ENCODE measurements at regions not wholly inside any gene's neighbourhood (a gene's known extent, or its start where the extent isn't known, plus 50 kb on each side); places are given as distances from the start of the nearest gene placed in this dataset.

DNA sequence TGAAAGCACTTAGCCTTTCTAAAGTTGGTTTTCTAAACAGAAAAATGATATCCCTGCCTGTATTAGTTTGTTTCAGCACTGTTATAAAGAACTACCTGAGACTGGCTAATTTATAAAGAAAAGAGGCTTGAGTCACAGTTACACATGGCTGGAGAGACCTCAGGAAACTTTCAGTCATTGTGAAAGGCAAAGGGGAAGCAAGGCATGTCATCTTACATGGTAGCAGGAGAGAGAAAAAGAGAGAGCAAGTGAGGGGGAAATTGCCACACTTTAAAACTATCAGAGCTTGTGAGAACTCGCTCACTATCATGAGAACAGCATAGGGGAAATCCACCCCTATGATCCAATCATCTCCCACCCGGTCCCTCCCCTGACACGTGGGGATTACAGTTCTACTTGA lies 64.9 kb downstream of the FAM170A start:
- H3K4me1 ChIP-seq (ENCODE audit: control insufficient read depth in 1 of 2, insufficient read depth in 2 of 2, low read depth in 1 of 2, low read length in 1 of 2): no peaks in the 10 kb centered on the region
- H2AFZ ChIP-seq (ENCODE audit: low read depth): no peak overlapping the region
- H3K4me2 ChIP-seq: no peak overlapping the region
- no peaks in the 10 kb centered on the region for H3K9me3 ChIP-seq
- ChIA-PET CTCF (no interaction called here), POLR2A (no interaction called here)
- H3K4me3 ChIP-seq (ENCODE audit: low read depth in 2 of 2, low read length in 1 of 2): no peak overlapping the region
- H3K27me3 ChIP-seq (ENCODE audit: insufficient read depth): no peaks in the 10 kb centered on the region
- no peak for DNase-seq
- TF ChIP-seq TEAD4 (IDR thresholded peaks at IDR 0.05; ENCODE audit: borderline replicate concordance, insufficient read depth) (no peak), GABPA (IDR thresholded peaks at IDR 0.05; ENCODE audit: low read depth) (no peak), GATA2 (CRISPR knock-in tag; IDR thresholded peaks at IDR 0.05) (no peak), SMC3 (IDR thresholded peaks at IDR 0.05; ENCODE audit: low read depth, low read length) (no peak), SIN3A (IDR thresholded peaks at IDR 0.05; ENCODE audit: borderline replicate concordance, low read depth, low read length) (no peak), MXI1 (IDR thresholded peaks at IDR 0.05; ENCODE audit: low read depth, low read length) (no peak), YY1 (IDR thresholded peaks at IDR 0.05; ENCODE audit: low read depth) (no peak), NRF1 (IDR thresholded peaks at IDR 0.05; ENCODE audit: low read depth, low read length) (no peak), NFIC (IDR thresholded peaks at IDR 0.05; ENCODE audit: borderline replicate concordance) (no peak), FOSL2 (IDR thresholded peaks at IDR 0.05; ENCODE audit: borderline replicate concordance, low read depth) (no peak), FOXM1 (IDR thresholded peaks at IDR 0.05; ENCODE audit: low read depth) (no peak), JUND (IDR thresholded peaks at IDR 0.05) (no peak), ELF1 (IDR thresholded peaks at IDR 0.05) (no peak), CHD2 (IDR thresholded peaks at IDR 0.05; ENCODE audit: low read length, partially characterized antibody) (no peak), RCOR1 (IDR thresholded peaks at IDR 0.05; ENCODE audit: low read length) (no peak)
- TF ChIP-seq, protein P1, sequence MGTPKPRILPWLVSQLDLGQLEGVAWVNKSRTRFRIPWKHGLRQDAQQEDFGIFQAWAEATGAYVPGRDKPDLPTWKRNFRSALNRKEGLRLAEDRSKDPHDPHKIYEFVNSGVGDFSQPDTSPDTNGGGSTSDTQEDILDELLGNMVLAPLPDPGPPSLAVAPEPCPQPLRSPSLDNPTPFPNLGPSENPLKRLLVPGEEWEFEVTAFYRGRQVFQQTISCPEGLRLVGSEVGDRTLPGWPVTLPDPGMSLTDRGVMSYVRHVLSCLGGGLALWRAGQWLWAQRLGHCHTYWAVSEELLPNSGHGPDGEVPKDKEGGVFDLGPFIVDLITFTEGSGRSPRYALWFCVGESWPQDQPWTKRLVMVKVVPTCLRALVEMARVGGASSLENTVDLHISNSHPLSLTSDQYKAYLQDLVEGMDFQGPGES (IDR thresholded peaks at IDR 0.05; ENCODE audit: low read depth, low read length): no peak
- TF ChIP-seq, protein P2, sequence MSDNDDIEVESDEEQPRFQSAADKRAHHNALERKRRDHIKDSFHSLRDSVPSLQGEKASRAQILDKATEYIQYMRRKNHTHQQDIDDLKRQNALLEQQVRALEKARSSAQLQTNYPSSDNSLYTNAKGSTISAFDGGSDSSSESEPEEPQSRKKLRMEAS (IDR thresholded peaks at IDR 0.05; ENCODE audit: low read depth): no peak
- TF ChIP-seq, protein P3, sequence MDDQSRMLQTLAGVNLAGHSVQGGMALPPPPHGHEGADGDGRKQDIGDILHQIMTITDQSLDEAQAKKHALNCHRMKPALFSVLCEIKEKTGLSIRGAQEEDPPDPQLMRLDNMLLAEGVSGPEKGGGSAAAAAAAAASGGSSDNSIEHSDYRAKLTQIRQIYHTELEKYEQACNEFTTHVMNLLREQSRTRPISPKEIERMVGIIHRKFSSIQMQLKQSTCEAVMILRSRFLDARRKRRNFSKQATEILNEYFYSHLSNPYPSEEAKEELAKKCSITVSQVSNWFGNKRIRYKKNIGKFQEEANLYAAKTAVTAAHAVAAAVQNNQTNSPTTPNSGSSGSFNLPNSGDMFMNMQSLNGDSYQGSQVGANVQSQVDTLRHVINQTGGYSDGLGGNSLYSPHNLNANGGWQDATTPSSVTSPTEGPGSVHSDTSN (IDR thresholded peaks at IDR 0.05): no peak
- TF ChIP-seq, protein P4, sequence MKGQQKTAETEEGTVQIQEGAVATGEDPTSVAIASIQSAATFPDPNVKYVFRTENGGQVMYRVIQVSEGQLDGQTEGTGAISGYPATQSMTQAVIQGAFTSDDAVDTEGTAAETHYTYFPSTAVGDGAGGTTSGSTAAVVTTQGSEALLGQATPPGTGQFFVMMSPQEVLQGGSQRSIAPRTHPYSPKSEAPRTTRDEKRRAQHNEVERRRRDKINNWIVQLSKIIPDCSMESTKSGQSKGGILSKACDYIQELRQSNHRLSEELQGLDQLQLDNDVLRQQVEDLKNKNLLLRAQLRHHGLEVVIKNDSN (IDR thresholded peaks at IDR 0.05; ENCODE audit: borderline replicate concordance, low read depth): no peak
- no peak overlapping the region for H3K9ac ChIP-seq
- WGBS (ENCODE audit: low lambda C conversion rate): 15% methylated on average over 3 of the region's 3 CpGs
- no peak overlapping the region for H3K27ac ChIP-seq (ENCODE audit: low read depth in 2 of 2, low read length in 1 of 2)
- no peaks in the 10 kb centered on the region for H3K79me2 ChIP-seq (ENCODE audit: insufficient read depth)
- no peaks in the 10 kb centered on the region for H3K36me3 ChIP-seq (replicated peaks in 1 of 2; ENCODE audit: control insufficient read depth in 1 of 2, insufficient read depth in 2 of 2, low read length in 1 of 2)
- H3F3A ChIP-seq (replicated peaks; ENCODE audit: insufficient read depth): no peaks in the 10 kb centered on the region
- no peaks in the 10 kb centered on the region for H4K20me1 ChIP-seq (ENCODE audit: insufficient read depth)
- no peaks in the 10 kb centered on the region for H3K9me2 ChIP-seq
